H1 (cell line): ENCODE measurements at regions not wholly inside any gene's neighbourhood (a gene's known extent, or its start where the extent isn't known, plus 50 kb on each side); places are given as distances from the start of the nearest gene placed in this dataset.

Experiments used
- CTCF ChIA-PET: fragments of 300-600 bp; sonication (Branson Sonifier 250); formaldehyde crosslinking; loops from one replicate; lab custom pipeline; 2021; ENCODE audit not compliant: partially characterized antibody; lab: Charles Lee
- POLR2A ChIA-PET: fragments of 300-600 bp; sonication (Branson Sonifier 250); formaldehyde crosslinking; loops from one replicate; lab custom pipeline; 2021; ENCODE audit warnings: inconsistent platforms; ENCODE audit not compliant: partially characterized antibody; lab: Charles Lee
- DNase-seq, 2 experiments: peaks; one replicate each; pipeline versions ENCODE4 v3.0.0 to v3.0.0-alpha.2; 2010 to 2022; ENCODE audit warnings: low spot score in 2 of 2, low read depth in 1 of 2, mixed read lengths in 1 of 2
- FAIRE-seq: peaks from 2 replicates; lab custom pipeline; 2011; peaks lifted over from hg19 to GRCh38; lab: Jason Lieb, UNC
- H2AFZ ChIP-seq: 2 replicates; pipeline ENCODE4 v1.8.1; 2012; ENCODE audit warnings: low read length, inconsistent platforms
- H2AK5ac ChIP-seq: 2 replicates; pipeline ENCODE4 v1.6.1; 2013; ENCODE audit warnings: low read depth, low read length
- H2BK120ac ChIP-seq: replicated peaks from 2 replicates; pipeline ENCODE3; 2013; ENCODE audit warnings: low read depth, low read length, inconsistent platforms
- H2BK12ac ChIP-seq: 2 replicates; pipeline ENCODE4 v1.6.1; 2013; ENCODE audit warnings: low read depth, low read length
- H2BK15ac ChIP-seq: 2 replicates; pipeline ENCODE4 v1.6.1; 2013; ENCODE audit warnings: low read length
- H2BK20ac ChIP-seq: 2 replicates; pipeline ENCODE4 v1.6.1; 2013; ENCODE audit warnings: low read length
- H2BK5ac ChIP-seq: 2 replicates; pipeline ENCODE4 v1.6.1; 2013; ENCODE audit warnings: low read depth, low read length
- H3K14ac ChIP-seq: 2 replicates; pipeline ENCODE4 v1.6.1; 2013; ENCODE audit warnings: inconsistent platforms; ENCODE audit not compliant: insufficient read length
- H3K18ac ChIP-seq: 2 replicates; pipeline ENCODE4 v1.6.1; 2013; ENCODE audit warnings: low read length; ENCODE audit errors: extremely low read depth
- H3K23ac ChIP-seq: 2 replicates; pipeline ENCODE4 v1.6.1; 2013; ENCODE audit warnings: inconsistent platforms; ENCODE audit not compliant: insufficient read length
- H3K23me2 ChIP-seq: 2 replicates; pipeline ENCODE4 v1.6.1; 2013; ENCODE audit warnings: low read depth, low read length
- H3K27ac ChIP-seq: 2 replicates; pipeline ENCODE4 v1.6.1; 2011; ENCODE audit warnings: low read depth, low read length, inconsistent platforms
- H3K27me3 ChIP-seq, 4 experiments: replicated peaks in 1 of 4; 1 replicate in 1 of 4; 2 replicates in 3 of 4; pipeline versions ENCODE4 v1.6.1 to v1.8.1; 2011 to 2013; ENCODE audit warnings: low read length in 3 of 4, mild to moderate bottlenecking in 3 of 4, inconsistent platforms in 2 of 4, mixed read lengths in 2 of 4, moderate library complexity in 1 of 4; ENCODE audit not compliant: control insufficient read depth in 3 of 4, insufficient read depth in 3 of 4; ENCODE audit errors: extremely low read depth in 1 of 4
- H3K36me3 ChIP-seq, 4 experiments: 2 replicates each; pipeline versions ENCODE4 v1.6.1 to v1.8.1; 2011 to 2013; ENCODE audit warnings: mild to moderate bottlenecking in 4 of 4, low read length in 3 of 4, moderate library complexity in 2 of 4, control low read depth in 1 of 4, inconsistent platforms in 1 of 4; ENCODE audit not compliant: insufficient read depth in 4 of 4, control insufficient read depth in 2 of 4
- H3K4ac ChIP-seq: replicated peaks from 2 replicates; pipeline ENCODE3; 2013; ENCODE audit warnings: low read length, low read depth, mixed read lengths, inconsistent platforms; ENCODE audit not compliant: insufficient read length
- H3K4me1 ChIP-seq, 4 experiments: replicated peaks in 1 of 4; 1 replicate in 1 of 4; 2 replicates in 3 of 4; pipeline versions ENCODE4 v1.6.1 to v1.8.1; 2011 to 2013; ENCODE audit warnings: low read length in 3 of 4, inconsistent platforms in 2 of 4, mixed read lengths in 1 of 4; ENCODE audit not compliant: insufficient read depth in 4 of 4, control insufficient read depth in 3 of 4
- H3K4me2 ChIP-seq, 2 experiments: 2 replicates each; pipeline versions ENCODE4 v1.6.1 to v1.8.1; 2011 to 2013; ENCODE audit warnings: low read depth in 2 of 2, low read length in 2 of 2, control low read depth in 1 of 2, inconsistent platforms in 1 of 2, mild to moderate bottlenecking in 1 of 2; ENCODE audit not compliant: insufficient read depth in 1 of 2
- H3K4me3 ChIP-seq, 4 experiments: fragments of 200-600, 300-600 bp in 1 of 4; sonication (generic), shearing (Covaris generic), sonication (Bioruptor Twin) in 1 of 4; 2 replicates each; pipeline versions ENCODE4 v1.5.1 to v1.8.1; 2011 to 2016; ENCODE audit warnings: low read length in 4 of 4, low read depth in 3 of 4, control low read depth in 2 of 4, inconsistent platforms in 2 of 4, mild to moderate bottlenecking in 2 of 4, mixed read lengths in 1 of 4, moderate library complexity in 1 of 4; ENCODE audit not compliant: insufficient read depth in 2 of 4; ENCODE audit errors: extremely low read depth in 1 of 4
- H3K56ac ChIP-seq: replicated peaks from 2 replicates; pipeline ENCODE3; 2013; ENCODE audit warnings: low read depth, mild to moderate bottlenecking, mixed read lengths, low read length, inconsistent platforms; ENCODE audit not compliant: insufficient read length
- H3K79me1 ChIP-seq: 2 replicates; pipeline ENCODE4 v1.6.1; 2013; ENCODE audit warnings: low read depth, low read length, control low read depth
- H3K79me2 ChIP-seq, 2 experiments: 2 replicates each; pipeline versions ENCODE4 v1.6.1 to v1.8.1; 2012 to 2013; ENCODE audit warnings: low read length in 2 of 2, mild to moderate bottlenecking in 2 of 2, inconsistent platforms in 1 of 2; ENCODE audit not compliant: insufficient read depth in 2 of 2, control insufficient read depth in 1 of 2
- H3K9ac ChIP-seq, 4 experiments: replicated peaks in 1 of 4; 1 replicate in 1 of 4; 2 replicates in 3 of 4; pipeline versions ENCODE4 v1.6.1 to v1.8.1; 2011 to 2013; ENCODE audit warnings: low read depth in 3 of 4, low read length in 3 of 4, control low read depth in 2 of 4, mild to moderate bottlenecking in 2 of 4, moderate library complexity in 2 of 4, inconsistent platforms in 1 of 4; ENCODE audit errors: extremely low read depth in 1 of 4
- H3K9me3 ChIP-seq, 2 experiments: 2 replicates each; pipeline versions ENCODE4 v1.6.1 to v1.8.1; 2012 to 2013; ENCODE audit warnings: mild to moderate bottlenecking in 2 of 2, moderate library complexity in 2 of 2, control low read depth in 1 of 2, inconsistent platforms in 1 of 2, low read depth in 1 of 2, low read length in 1 of 2, mixed read lengths in 1 of 2; ENCODE audit not compliant: insufficient read depth in 2 of 2
- H4K20me1 ChIP-seq, 2 experiments: replicated peaks in 1 of 2; 2 replicates each; pipeline versions ENCODE3 to v1.8.1; 2011 to 2013; ENCODE audit warnings: inconsistent platforms in 2 of 2, low read length in 2 of 2, mild to moderate bottlenecking in 1 of 2; ENCODE audit not compliant: insufficient read depth in 2 of 2, control insufficient read depth in 1 of 2
- H4K5ac ChIP-seq: 2 replicates; pipeline ENCODE4 v1.6.1; 2013; ENCODE audit warnings: low read length, low read depth, mixed read lengths, inconsistent platforms; ENCODE audit not compliant: insufficient read length
- H4K8ac ChIP-seq: 2 replicates; pipeline ENCODE4 v1.8.0; 2013; ENCODE audit warnings: mild to moderate bottlenecking, moderate library complexity, low read length, inconsistent platforms; ENCODE audit not compliant: insufficient read depth; ENCODE audit errors: extremely low read depth
- H4K91ac ChIP-seq: replicated peaks from 2 replicates; pipeline ENCODE3; 2013; ENCODE audit warnings: low read length, mixed read lengths, inconsistent platforms; ENCODE audit not compliant: insufficient read length
- CEBPB ChIP-seq: IDR thresholded peaks from 2 replicates; pipeline ENCODE4 v1.6.1; 2012; ENCODE audit warnings: low read depth, low read length
- CREB1 ChIP-seq: IDR thresholded peaks from 2 replicates; pipeline ENCODE4 v1.6.1; 2012; ENCODE audit warnings: inconsistent platforms
- GABPA ChIP-seq: IDR thresholded peaks from 2 replicates; pipeline ENCODE4 v1.6.1; 2011; ENCODE audit warnings: mild to moderate bottlenecking, low read length, moderate library complexity, borderline replicate concordance; ENCODE audit not compliant: insufficient read depth
- GTF2F1 ChIP-seq: IDR thresholded peaks from 2 replicates; pipeline ENCODE4 v1.6.1; 2012; ENCODE audit warnings: low read depth, low read length, improper control_type of control experiment, borderline replicate concordance
- HDAC6 ChIP-seq: IDR thresholded peaks from one replicate; pipeline ENCODE4 v1.7.1; 2012; ENCODE audit warnings: low read depth, mild to moderate bottlenecking, inconsistent platforms, low read length, moderate library complexity
- SP2 ChIP-seq: IDR thresholded peaks from 2 replicates; pipeline ENCODE4 v1.6.1; 2012; ENCODE audit warnings: mild to moderate bottlenecking, low read length, inconsistent platforms
- TBP ChIP-seq: IDR thresholded peaks from 2 replicates; pipeline ENCODE4 v1.6.1; 2011; ENCODE audit warnings: low read depth, low read length, improper control_type of control experiment
- YY1 ChIP-seq: IDR thresholded peaks from 2 replicates; pipeline ENCODE4 v1.6.1; 2011; ENCODE audit warnings: low read depth, mild to moderate bottlenecking, low read length
- TF ChIP-seq, protein P1 (sequence below): IDR thresholded peaks from 2 replicates; pipeline ENCODE4 v1.6.1; 2012; ENCODE audit warnings: inconsistent platforms
- TF ChIP-seq, protein P2 (sequence below), 3 experiments: IDR thresholded peaks; 1 replicate in 2 of 3; 2 replicates in 1 of 3; pipeline versions ENCODE4 v1.5.1 to v1.6.1; 2011; ENCODE audit warnings: low read length in 3 of 3, mild to moderate bottlenecking in 3 of 3, inconsistent platforms in 2 of 3, low read depth in 1 of 3, moderate library complexity in 1 of 3; ENCODE audit not compliant: insufficient read depth in 1 of 3; ENCODE audit errors: control extremely low read depth in 1 of 3

DNA sequence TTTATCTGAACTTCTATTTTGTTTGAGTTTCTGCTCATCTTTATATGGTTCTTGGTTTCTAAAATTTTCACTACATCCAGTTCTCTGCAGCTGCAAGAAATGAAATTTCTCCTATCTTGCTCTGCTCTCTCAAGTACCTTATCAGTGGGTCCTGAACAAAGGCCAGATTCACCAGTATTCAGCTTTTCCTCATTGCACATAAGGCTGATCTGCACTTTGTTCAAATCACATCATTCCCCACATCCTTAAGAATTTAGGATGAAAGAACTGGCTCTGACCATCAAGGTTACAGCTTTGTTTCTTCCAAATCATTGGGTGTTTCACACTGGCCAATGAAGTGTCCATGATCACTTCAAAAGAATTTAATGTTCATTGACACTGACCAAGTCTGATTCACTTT lies 211.4 kb downstream of the GRIN2B start:
- Histone ChIP-seq H3K36me3 (no peaks in the 10 kb centered on the region), H4K20me1 (no peaks in the 10 kb centered on the region), H3K79me1 (no peaks in the 10 kb centered on the region), H2BK12ac (no peak overlapping the region), H2BK120ac (no peak overlapping the region), H3K14ac (no peak overlapping the region), H3K9me3 (no peaks in the 10 kb centered on the region; a peak in 1 of 4 replicates), H3K4ac (no peak overlapping the region), H3K4me1 (no peaks in the 10 kb centered on the region; a peak in 1 of 7 replicates), H3K9ac (no peak overlapping the region), H3K4me2 (no peak overlapping the region), H3K27me3 (peaks cover 0 to 2% (median 0%) of the 10 kb centered on the region in 4 experiments; a peak in 2 of 7 replicates), H4K91ac (no peak overlapping the region), H2BK20ac (no peak overlapping the region), H2AK5ac (no peak overlapping the region), H4K5ac (no peak overlapping the region), H3K4me3 (no peak overlapping the region), H3K27ac (no peak overlapping the region), H3K18ac (no peak overlapping the region), H3K79me2 (no peaks in the 10 kb centered on the region), H3K23ac (no peak overlapping the region), H4K8ac (no peak overlapping the region), H2BK5ac (no peak overlapping the region), H2AFZ (no peak overlapping the region), H2BK15ac (no peak overlapping the region), H3K23me2 (no peaks in the 10 kb centered on the region), H3K56ac (no peak overlapping the region)
- FAIRE-seq (no peak), DNase-seq (no peak)
- ChIA-PET POLR2A (no interaction called here), CTCF (interaction anchor here (1.4 to 2.1 kb wide), 4 partner anchors 13 to 25 kb away, joined by 3 to 6 read pairs (median 4); no protein-coding TSS in a partner anchor)
- TF ChIP-seq, protein P1, sequence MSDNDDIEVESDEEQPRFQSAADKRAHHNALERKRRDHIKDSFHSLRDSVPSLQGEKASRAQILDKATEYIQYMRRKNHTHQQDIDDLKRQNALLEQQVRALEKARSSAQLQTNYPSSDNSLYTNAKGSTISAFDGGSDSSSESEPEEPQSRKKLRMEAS: no peak
- TF ChIP-seq GTF2F1: no peak
- no peak for TF ChIP-seq CREB1
- TF ChIP-seq, protein P2, sequence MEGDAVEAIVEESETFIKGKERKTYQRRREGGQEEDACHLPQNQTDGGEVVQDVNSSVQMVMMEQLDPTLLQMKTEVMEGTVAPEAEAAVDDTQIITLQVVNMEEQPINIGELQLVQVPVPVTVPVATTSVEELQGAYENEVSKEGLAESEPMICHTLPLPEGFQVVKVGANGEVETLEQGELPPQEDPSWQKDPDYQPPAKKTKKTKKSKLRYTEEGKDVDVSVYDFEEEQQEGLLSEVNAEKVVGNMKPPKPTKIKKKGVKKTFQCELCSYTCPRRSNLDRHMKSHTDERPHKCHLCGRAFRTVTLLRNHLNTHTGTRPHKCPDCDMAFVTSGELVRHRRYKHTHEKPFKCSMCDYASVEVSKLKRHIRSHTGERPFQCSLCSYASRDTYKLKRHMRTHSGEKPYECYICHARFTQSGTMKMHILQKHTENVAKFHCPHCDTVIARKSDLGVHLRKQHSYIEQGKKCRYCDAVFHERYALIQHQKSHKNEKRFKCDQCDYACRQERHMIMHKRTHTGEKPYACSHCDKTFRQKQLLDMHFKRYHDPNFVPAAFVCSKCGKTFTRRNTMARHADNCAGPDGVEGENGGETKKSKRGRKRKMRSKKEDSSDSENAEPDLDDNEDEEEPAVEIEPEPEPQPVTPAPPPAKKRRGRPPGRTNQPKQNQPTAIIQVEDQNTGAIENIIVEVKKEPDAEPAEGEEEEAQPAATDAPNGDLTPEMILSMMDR (IDR thresholded peaks at IDR 0.05; ENCODE audit: control extremely low read depth in 1 of 3, insufficient read depth in 1 of 3, low read depth in 1 of 3, low read length in 3 of 3): no peak
- no peak for TF ChIP-seq YY1
- no peak for TF ChIP-seq CEBPB
- no peak for TF ChIP-seq HDAC6
- TF ChIP-seq GABPA: no peak
- TF ChIP-seq TBP: no peak
- no peak for TF ChIP-seq SP2
- TF ChIP-seq, all 59 proteins: peak for 0
